Esophagus muscularis mucosa (tissue), 3 donors: ENCODE measurements at regions not wholly inside any gene's neighbourhood (a gene's known extent, or its start where the extent isn't known, plus 50 kb on each side); places are given as distances from the start of the nearest gene placed in this dataset.

Source experiments
- CTCF ChIP-seq, 3 experiments: fragments of 200-600 bp in 2 of 3; fragments of 450-650 bp in 1 of 3; sonication (generic) in 2 of 3; IDR thresholded peaks; one replicate each; pipeline ENCODE4 v1.5.1; 2017 to 2019; ENCODE audit warnings: antibody characterized with exemption in 3 of 3, mild to moderate bottlenecking in 2 of 3, moderate library complexity in 1 of 3
- EP300 ChIP-seq: sonication (generic); formaldehyde crosslinking; IDR thresholded peaks from one replicate; pipeline ENCODE4 v1.6.1; 2017; ENCODE audit warnings: antibody characterized with exemption

GRCh38 chr12:84357314-84357713, 555.3 kb downstream of the SLC6A15 start:
- TF ChIP-seq CTCF (IDR thresholded peaks at IDR 0.05) (no peak), EP300 (no peak)
